ENCODE measurements at regions not wholly inside any gene's neighbourhood (a gene's known extent, or its start where the extent isn't known, plus 50 kb on each side); places are given as distances from the start of the nearest gene placed in this dataset.

DNA sequence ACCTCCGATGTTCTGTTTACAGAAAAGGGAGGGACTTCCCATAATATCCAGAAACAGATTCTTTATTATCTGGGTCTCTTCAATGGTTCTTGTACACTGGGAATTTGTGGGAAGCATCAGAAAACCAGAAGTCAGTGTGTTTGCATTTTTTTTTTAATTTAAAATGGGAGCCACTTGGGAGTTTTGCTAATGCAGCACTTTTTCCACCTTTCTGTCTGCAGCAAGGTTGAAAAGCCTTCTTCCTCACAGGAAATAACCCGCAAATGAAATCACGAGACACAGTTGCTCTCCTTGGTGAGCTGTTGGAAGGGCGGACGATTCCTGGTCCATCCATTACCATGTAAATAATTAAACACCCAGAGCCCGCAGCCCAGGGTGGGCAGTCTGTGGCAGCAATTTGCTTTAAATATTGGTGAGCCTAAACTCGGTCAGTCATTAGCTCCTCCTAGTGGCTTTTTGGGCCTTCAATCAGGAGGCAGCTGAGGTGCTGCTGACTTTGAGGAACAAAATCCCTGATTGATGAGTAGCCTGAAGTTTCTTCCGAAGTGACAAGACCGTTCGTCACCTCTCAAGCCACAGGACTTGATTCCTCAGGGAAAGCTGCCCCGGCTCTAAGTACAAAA is 471.5 kb downstream of the EPHA4 start:
- no peak for TF ChIP-seq EZH2phosphoT487 (IDR thresholded peaks at IDR 0.05; ENCODE audit: borderline replicate concordance, low read length)
- TF ChIP-seq, protein P1, sequence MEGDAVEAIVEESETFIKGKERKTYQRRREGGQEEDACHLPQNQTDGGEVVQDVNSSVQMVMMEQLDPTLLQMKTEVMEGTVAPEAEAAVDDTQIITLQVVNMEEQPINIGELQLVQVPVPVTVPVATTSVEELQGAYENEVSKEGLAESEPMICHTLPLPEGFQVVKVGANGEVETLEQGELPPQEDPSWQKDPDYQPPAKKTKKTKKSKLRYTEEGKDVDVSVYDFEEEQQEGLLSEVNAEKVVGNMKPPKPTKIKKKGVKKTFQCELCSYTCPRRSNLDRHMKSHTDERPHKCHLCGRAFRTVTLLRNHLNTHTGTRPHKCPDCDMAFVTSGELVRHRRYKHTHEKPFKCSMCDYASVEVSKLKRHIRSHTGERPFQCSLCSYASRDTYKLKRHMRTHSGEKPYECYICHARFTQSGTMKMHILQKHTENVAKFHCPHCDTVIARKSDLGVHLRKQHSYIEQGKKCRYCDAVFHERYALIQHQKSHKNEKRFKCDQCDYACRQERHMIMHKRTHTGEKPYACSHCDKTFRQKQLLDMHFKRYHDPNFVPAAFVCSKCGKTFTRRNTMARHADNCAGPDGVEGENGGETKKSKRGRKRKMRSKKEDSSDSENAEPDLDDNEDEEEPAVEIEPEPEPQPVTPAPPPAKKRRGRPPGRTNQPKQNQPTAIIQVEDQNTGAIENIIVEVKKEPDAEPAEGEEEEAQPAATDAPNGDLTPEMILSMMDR (IDR thresholded peaks at IDR 0.05; ENCODE audit: low read depth, low read length, poor library complexity, severe bottlenecking): no peak
- H3K27ac ChIP-seq (ENCODE audit: low read depth, low read length): no peak overlapping the region
- no peaks in the 10 kb centered on the region for H3K36me3 ChIP-seq (ENCODE audit: control insufficient read depth, low read length)
- H3K9me3 ChIP-seq (ENCODE audit: control insufficient read depth, insufficient read depth, low read length): no peaks in the 10 kb centered on the region
- H4K20me1 ChIP-seq (ENCODE audit: control insufficient read depth, insufficient read depth, low read depth, low read length): no peaks in the 10 kb centered on the region
- H3K4me2 ChIP-seq (ENCODE audit: low read length): no peak overlapping the region
- H3K27me3 ChIP-seq (ENCODE audit: control insufficient read depth, low read length): no peaks in the 10 kb centered on the region
- H3K79me2 ChIP-seq (ENCODE audit: control insufficient read depth, low read length): no peaks in the 10 kb centered on the region
- no peaks in the 10 kb centered on the region for H3K9me2 ChIP-seq (replicated peaks; ENCODE audit: control insufficient read depth, low read length)
- H3F3A ChIP-seq (ENCODE audit: control insufficient read depth, insufficient read depth): no peaks in the 10 kb centered on the region
- H3K4me3 ChIP-seq (ENCODE audit: low read length): no peak overlapping the region
- no peaks in the 10 kb centered on the region for H3K4me1 ChIP-seq (ENCODE audit: control insufficient read depth, low read length)

GRCh38 chr2:221102896-221103688 is 469.0 kb downstream of the EPHA4 start:
- no peaks in the 10 kb centered on the region for H3K9me2 ChIP-seq (replicated peaks; ENCODE audit: control insufficient read depth, low read length)
- TF ChIP-seq, protein P1 (IDR thresholded peaks at IDR 0.05; ENCODE audit: low read depth, low read length, poor library complexity, severe bottlenecking): no peak
- no peak for TF ChIP-seq EZH2phosphoT487 (IDR thresholded peaks at IDR 0.05; ENCODE audit: borderline replicate concordance, low read length)
- no peaks in the 10 kb centered on the region for H3K27me3 ChIP-seq (ENCODE audit: control insufficient read depth, low read length)
- H3K4me1 ChIP-seq (ENCODE audit: control insufficient read depth, low read length): no peaks in the 10 kb centered on the region
- H3F3A ChIP-seq (ENCODE audit: control insufficient read depth, insufficient read depth): no peaks in the 10 kb centered on the region
- H3K9me3 ChIP-seq (ENCODE audit: control insufficient read depth, insufficient read depth, low read length): no peaks in the 10 kb centered on the region
- no peak overlapping the region for H3K4me2 ChIP-seq (ENCODE audit: low read length)
- no peaks in the 10 kb centered on the region for H3K36me3 ChIP-seq (ENCODE audit: control insufficient read depth, low read length)
- no peak overlapping the region for H3K27ac ChIP-seq (ENCODE audit: low read depth, low read length)
- no peak overlapping the region for H3K4me3 ChIP-seq (ENCODE audit: low read length)
- H4K20me1 ChIP-seq (ENCODE audit: control insufficient read depth, insufficient read depth, low read depth, low read length): no peaks in the 10 kb centered on the region
- H3K79me2 ChIP-seq (ENCODE audit: control insufficient read depth, low read length): no peaks in the 10 kb centered on the region

- no peaks in the 10 kb centered on the region for H3F3A ChIP-seq (ENCODE audit: control insufficient read depth, insufficient read depth)
- no peaks in the 10 kb centered on the region for H3K9me3 ChIP-seq (ENCODE audit: control insufficient read depth, insufficient read depth, low read length)
- H4K20me1 ChIP-seq (ENCODE audit: control insufficient read depth, insufficient read depth, low read depth, low read length): no peaks in the 10 kb centered on the region
- no peaks in the 10 kb centered on the region for H3K27me3 ChIP-seq (ENCODE audit: control insufficient read depth, low read length)
- H3K4me2 ChIP-seq (ENCODE audit: low read length): no peak overlapping the region
- H3K4me1 ChIP-seq (ENCODE audit: control insufficient read depth, low read length): no peaks in the 10 kb centered on the region
- no peak overlapping the region for H3K27ac ChIP-seq (ENCODE audit: low read depth, low read length)
- TF ChIP-seq, protein P1 (IDR thresholded peaks at IDR 0.05; ENCODE audit: low read depth, low read length, poor library complexity, severe bottlenecking): no peak
- no peak for TF ChIP-seq EZH2phosphoT487 (IDR thresholded peaks at IDR 0.05; ENCODE audit: borderline replicate concordance, low read length)
- no peaks in the 10 kb centered on the region for H3K9me2 ChIP-seq (replicated peaks; ENCODE audit: control insufficient read depth, low read length)
- no peaks in the 10 kb centered on the region for H3K36me3 ChIP-seq (ENCODE audit: control insufficient read depth, low read length)
- H3K79me2 ChIP-seq (ENCODE audit: control insufficient read depth, low read length): no peaks in the 10 kb centered on the region
- H3K4me3 ChIP-seq (ENCODE audit: low read length): no peak overlapping the region
Observed at GRCh38 chr2:221103930-221104329, 468.2 kb downstream of the EPHA4 start.
